GM12873 (cell line): ENCODE measurements at regions not wholly inside any gene's neighbourhood (a gene's known extent, or its start where the extent isn't known, plus 50 kb on each side); places are given as distances from the start of the nearest gene placed in this dataset.

Experiments used
- CTCF ChIP-seq: IDR thresholded peaks from 2 replicates; pipeline ENCODE4 v1.5.1; 2012; ENCODE audit warnings: low read depth, mild to moderate bottlenecking, moderate library complexity, low read length, control low read depth; ENCODE audit not compliant: insufficient read depth; ENCODE audit errors: missing control alignments

- no peak for TF ChIP-seq CTCF
These were observed 68.7 kb downstream of the VSIG4 start for GRCh38 chrX:65971151-65971550.

GRCh38 chrX:65961714-65962113 is 78.2 kb downstream of the VSIG4 start:
- no peak for TF ChIP-seq CTCF

- no peak for TF ChIP-seq CTCF
These were observed 91.8 kb downstream of the VSIG4 start for GRCh38 chrX:65948103-65948502.

GRCh38 chrX:65941775-65942174 is 98.1 kb downstream of the VSIG4 start:
- TF ChIP-seq CTCF, result no peak

GRCh38 chrX:65933085-65933589 is 106.7 kb downstream of the VSIG4 start:
- TF ChIP-seq CTCF, result no peak

- no peak for TF ChIP-seq CTCF
These were observed 107.5 kb downstream of the VSIG4 start for GRCh38 chrX:65932173-65933084.

- TF ChIP-seq CTCF, result no peak
These were observed 111.4 kb downstream of the VSIG4 start for GRCh38 chrX:65928522-65928921.
